ENCODE measurements at regions not wholly inside any gene's neighbourhood (a gene's known extent, or its start where the extent isn't known, plus 50 kb on each side); places are given as distances from the start of the nearest gene placed in this dataset.

DNA sequence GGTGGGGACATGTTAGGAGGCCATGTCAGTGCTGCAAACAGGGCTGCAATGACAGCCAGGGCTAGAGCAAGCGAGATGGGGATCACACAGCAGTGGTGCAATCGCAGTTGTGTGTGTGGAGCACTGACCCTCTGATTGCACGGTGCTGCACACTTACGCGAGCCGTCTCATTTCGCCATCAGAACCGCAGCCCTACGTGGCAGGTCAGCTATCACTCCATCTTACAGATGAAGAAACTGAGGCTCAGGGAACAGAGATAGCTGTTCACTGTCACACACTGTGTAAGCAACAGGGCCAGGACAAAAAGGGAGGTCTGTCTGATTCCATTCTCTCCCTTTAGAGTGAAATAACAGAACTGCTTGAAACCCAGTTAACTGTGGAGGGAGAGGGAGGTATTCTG lies 104.8 kb upstream of the SLC45A1 start:
- Histone ChIP-seq H3K14ac (ENCODE audit: insufficient read length) (no peak overlapping the region), H4K20me1 (replicated peaks in 1 of 2; ENCODE audit: control insufficient read depth in 1 of 2, insufficient read depth in 2 of 2, low read length in 2 of 2) (no peaks in the 10 kb centered on the region), H2AK5ac (ENCODE audit: low read depth, low read length) (0 out of 2 replicates have a peak overlapping the region, but pooled peaks have one; percentile 77), H3K79me2 (ENCODE audit: control insufficient read depth in 1 of 2, insufficient read depth in 2 of 2, low read length in 2 of 2) (no peaks in the 10 kb centered on the region), H3K27me3 (replicated peaks in 1 of 4; ENCODE audit: control insufficient read depth in 3 of 4, extremely low read depth in 1 of 4, insufficient read depth in 3 of 4, low read length in 3 of 4) (peaks cover 0 to 4% (median 1%) of the 10 kb centered on the region in 4 experiments; a peak in 2 of 7 replicates), H3K23ac (ENCODE audit: insufficient read length) (no peak overlapping the region), H3K4me3 (ENCODE audit: extremely low read depth in 1 of 4, insufficient read depth in 2 of 4, low read depth in 3 of 4, low read length in 4 of 4) (no peak overlapping the region), H2BK20ac (ENCODE audit: low read length) (peak overlapping the region; percentile 53), H4K5ac (ENCODE audit: insufficient read length, low read depth, low read length) (no peak overlapping the region), H3K79me1 (ENCODE audit: low read depth, low read length) (no peaks in the 10 kb centered on the region), H3K9me3 (ENCODE audit: insufficient read depth in 2 of 2, low read depth in 1 of 2, low read length in 1 of 2) (no peaks in the 10 kb centered on the region), H2BK15ac (ENCODE audit: low read length) (peak overlapping the region; percentile 73; the same call in 1 of the 2 replicates), H3K4me2 (ENCODE audit: insufficient read depth in 1 of 2, low read depth in 2 of 2, low read length in 2 of 2) (no peak overlapping the region), H3K23me2 (ENCODE audit: low read depth, low read length) (peaks cover 3% of the 10 kb centered on the region; the same call in 1 of the 2 replicates), H3K4me1 (replicated peaks in 1 of 4; ENCODE audit: control insufficient read depth in 3 of 4, insufficient read depth in 4 of 4, low read length in 3 of 4) (peaks cover 0 to 18% (median 4%) of the 10 kb centered on the region in 4 experiments; a peak in 4 of 7 replicates), H2AFZ (ENCODE audit: low read length) (no peak overlapping the region), H4K91ac (replicated peaks; ENCODE audit: insufficient read length, low read length) (peak overlapping the region; percentile 67), H3K27ac (ENCODE audit: low read depth, low read length) (no peak overlapping the region), H3K56ac (replicated peaks; ENCODE audit: insufficient read length, low read depth, low read length) (no peak overlapping the region), H2BK120ac (replicated peaks; ENCODE audit: low read depth, low read length) (no peak overlapping the region), H3K4ac (replicated peaks; ENCODE audit: insufficient read length, low read depth, low read length) (no peak overlapping the region), H2BK5ac (ENCODE audit: low read depth, low read length) (peak overlapping the region; percentile 2; the same call in 1 of the 2 replicates), H2BK12ac (ENCODE audit: low read depth, low read length) (peak overlapping the region; percentile 88; the same call in 1 of the 2 replicates), H4K8ac (ENCODE audit: extremely low read depth, insufficient read depth, low read length) (no peak overlapping the region), H3K36me3 (ENCODE audit: control insufficient read depth in 2 of 4, insufficient read depth in 4 of 4, low read length in 3 of 4) (no peaks in the 10 kb centered on the region), H3K18ac (ENCODE audit: extremely low read depth, low read length) (no peak overlapping the region), H3K9ac (replicated peaks in 1 of 4; ENCODE audit: extremely low read depth in 1 of 4, low read depth in 3 of 4, low read length in 3 of 4) (no peak overlapping the region)
- FAIRE-seq, result no peak
- WGBS, 2 experiments (ENCODE audit: extremely low coverage in 1 of 2, insufficient coverage in 1 of 2, insufficient read length in 1 of 2, insufficient replicate concordance in 2 of 2, low coverage in 1 of 2, low lambda C conversion rate in 2 of 2, missing lambda C conversion rate in 1 of 2), result 92% methylated on average over 9 of the region's 9 CpGs; no CpG with 5 or more reads in 1 of the 2 experiments
- CTCF ChIA-PET (ENCODE audit: partially characterized antibody), result interaction anchor here (0.9 to 1.9 kb wide), 6 partner anchors 9 to 181 kb away, joined by 3 to 7 read pairs (median 4); no protein-coding TSS in a partner anchor
- POLR2A ChIA-PET (ENCODE audit: partially characterized antibody), result interaction anchor here (0.5 to 1.1 kb wide), 2 partner anchors 11 to 65 kb away, joined by 3 read pairs; no protein-coding TSS in a partner anchor
- DNase-seq (ENCODE audit: low read depth in 1 of 2, low spot score in 2 of 2), result no peak
- TF ChIP-seq BRCA1 (IDR thresholded peaks at IDR 0.05; ENCODE audit: low read depth, low read length), result no peak
- TF ChIP-seq SP2 (IDR thresholded peaks at IDR 0.05; ENCODE audit: low read length), result no peak
- no peak for TF ChIP-seq MAFK (IDR thresholded peaks at IDR 0.05; ENCODE audit: low read depth, low read length)
- TF ChIP-seq EGR1 (IDR thresholded peaks at IDR 0.05; ENCODE audit: borderline replicate concordance, low read depth, low read length), result no peak
- TF ChIP-seq, protein P1, sequence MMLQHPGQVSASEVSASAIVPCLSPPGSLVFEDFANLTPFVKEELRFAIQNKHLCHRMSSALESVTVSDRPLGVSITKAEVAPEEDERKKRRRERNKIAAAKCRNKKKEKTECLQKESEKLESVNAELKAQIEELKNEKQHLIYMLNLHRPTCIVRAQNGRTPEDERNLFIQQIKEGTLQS (IDR thresholded peaks at IDR 0.05; ENCODE audit: insufficient read depth, low read depth, low read length), result no peak
- no peak for TF ChIP-seq POLR2AphosphoS5 (IDR thresholded peaks at IDR 0.05; ENCODE audit: low read depth, low read length)
- TF ChIP-seq CHD2 (IDR thresholded peaks at IDR 0.05; ENCODE audit: low read length), result no peak
- no peak for TF ChIP-seq EP300 (IDR thresholded peaks at IDR 0.05; ENCODE audit: borderline replicate concordance in 1 of 2, low read depth in 2 of 2, low read length in 2 of 2)
- TF ChIP-seq NANOG (IDR thresholded peaks at IDR 0.05; ENCODE audit: insufficient read depth, low read depth, low read length, poor library complexity, severe bottlenecking), result no peak
- no peak for TF ChIP-seq KDM5A (IDR thresholded peaks at IDR 0.05; ENCODE audit: low read length)
- TF ChIP-seq RAD21 (IDR thresholded peaks at IDR 0.05 in 1 of 2, conservative IDR thresholded peaks at IDR 0.05 in 1 of 2; ENCODE audit: low read depth in 2 of 2, low read length in 2 of 2), result no peak

Data from H1 (cell line).